IMR-90 (cell line): ENCODE measurements at regions not wholly inside any gene's neighbourhood (a gene's known extent, or its start where the extent isn't known, plus 50 kb on each side); places are given as distances from the start of the nearest gene placed in this dataset.

ENCODE experiments used
- ATAC-seq: fragments of 200-7000 bp; cut with Tn5 transposase; 2 replicates; pipeline ENCODE4 v1.9.1; 2020; ENCODE audit warnings: low read depth, mild to moderate bottlenecking, moderate library complexity
- BruUV-seq: library from RNA; stranded (reverse); fragments of 400-500 nt; replicated peaks from 2 replicates; lab custom pipeline; 2021; lab: Mats Ljungman, UMichigan
- CTCF ChIA-PET: fragments of 300-600 bp; formaldehyde crosslinking; extraction: SDS; loops from one replicate; lab custom pipeline; 2021; ENCODE audit warnings: antibody characterized with exemption; lab: Yijun Ruan, JAX
- POLR2A ChIA-PET: fragments of 300-600 bp; sonication (Branson Sonifier 250); formaldehyde crosslinking; loops from one replicate; lab custom pipeline; 2022; ENCODE audit warnings: antibody characterized with exemption; ENCODE audit not compliant: unreplicated experiment; lab: Charles Lee
- DNase-seq: peaks from one replicate; pipeline ENCODE4 v3.0.0; 2013
- H2AFZ ChIP-seq: replicated peaks from 2 replicates; pipeline ENCODE3; 2013; ENCODE audit warnings: low read length, mild to moderate bottlenecking; ENCODE audit not compliant: poor library complexity
- H2AK5ac ChIP-seq: 2 replicates; pipeline ENCODE4 v1.6.1; 2013; ENCODE audit warnings: low read depth, low read length, inconsistent platforms
- H2AK9ac ChIP-seq: replicated peaks from 2 replicates; pipeline ENCODE3; 2013; ENCODE audit warnings: mild to moderate bottlenecking, low read depth, low read length, moderate library complexity; ENCODE audit not compliant: poor library complexity
- H2BK120ac ChIP-seq: 2 replicates; pipeline ENCODE4 v1.6.1; 2013; ENCODE audit warnings: low read depth, low read length, inconsistent platforms
- H2BK15ac ChIP-seq: 3 replicates; pipeline ENCODE4 v1.6.1; 2013; ENCODE audit warnings: low read depth, low read length, inconsistent platforms
- H2BK20ac ChIP-seq: 2 replicates; pipeline ENCODE4 v1.6.1; 2013; ENCODE audit warnings: low read depth, mild to moderate bottlenecking, inconsistent platforms, low read length, moderate library complexity
- H2BK5ac ChIP-seq: 2 replicates; pipeline ENCODE4 v1.6.1; 2013; ENCODE audit warnings: mild to moderate bottlenecking, low read depth, low read length, inconsistent platforms; ENCODE audit not compliant: poor library complexity, severe bottlenecking
- H3K14ac ChIP-seq: replicated peaks from 2 replicates; pipeline ENCODE4 v1.6.1; 2013; ENCODE audit warnings: low read depth, low read length, inconsistent platforms
- H3K18ac ChIP-seq: 2 replicates; pipeline ENCODE4 v1.6.1; 2013; ENCODE audit warnings: low read depth, low read length, control low read depth
- H3K23ac ChIP-seq: 2 replicates; pipeline ENCODE4 v1.6.1; 2013; ENCODE audit warnings: low read depth, low read length, inconsistent platforms
- H3K27ac ChIP-seq: 2 replicates; pipeline ENCODE4 v1.5.1; 2013; ENCODE audit warnings: mild to moderate bottlenecking, control low read depth, low read length; ENCODE audit not compliant: insufficient read depth
- H3K27me3 ChIP-seq: 2 replicates; pipeline ENCODE4 v1.6.1; 2013; ENCODE audit warnings: low read length; ENCODE audit not compliant: control insufficient read depth, insufficient read depth
- H3K36me3 ChIP-seq: 2 replicates; pipeline ENCODE4 v1.6.1; 2013; ENCODE audit warnings: low read length, mixed read lengths; ENCODE audit not compliant: control insufficient read depth, insufficient read depth
- H3K4ac ChIP-seq: 2 replicates; pipeline ENCODE4 v1.6.1; 2013; ENCODE audit warnings: low read depth, low read length, inconsistent platforms
- H3K4me1 ChIP-seq: 2 replicates; pipeline ENCODE4 v1.6.1; 2013; ENCODE audit warnings: low read length, mixed read lengths; ENCODE audit not compliant: control insufficient read depth, insufficient read depth
- H3K4me2 ChIP-seq: 2 replicates; pipeline ENCODE4 v1.6.1; 2013; ENCODE audit warnings: low read depth, mild to moderate bottlenecking, control low read depth, low read length, moderate library complexity
- H3K4me3 ChIP-seq: 2 replicates; pipeline ENCODE4 v1.5.1; 2013; ENCODE audit warnings: low read depth, mild to moderate bottlenecking, control low read depth, low read length, moderate library complexity; ENCODE audit not compliant: insufficient read depth
- H3K56ac ChIP-seq: 2 replicates; pipeline ENCODE4 v1.6.1; 2013; ENCODE audit warnings: low read length, inconsistent platforms; ENCODE audit not compliant: insufficient read depth; ENCODE audit errors: extremely low read depth
- H3K79me1 ChIP-seq, 2 experiments: 2 replicates each; pipeline ENCODE4 v1.6.1; 2013; ENCODE audit warnings: low read length in 2 of 2, inconsistent platforms in 1 of 2, low read depth in 1 of 2
- H3K9ac ChIP-seq: 2 replicates; pipeline ENCODE4 v1.6.1; 2013; ENCODE audit warnings: low read depth, low read length, control low read depth
- H3K9me1 ChIP-seq: 2 replicates; pipeline ENCODE4 v1.6.1; 2013; ENCODE audit warnings: low read length, inconsistent platforms; ENCODE audit not compliant: insufficient read depth
- H3K9me3 ChIP-seq: 2 replicates; pipeline ENCODE4 v1.6.1; 2013; ENCODE audit warnings: low read length; ENCODE audit not compliant: control insufficient read depth, insufficient read depth
- H4K20me1 ChIP-seq: 2 replicates; pipeline ENCODE4 v1.6.1; 2013; ENCODE audit warnings: low read length, inconsistent platforms; ENCODE audit not compliant: insufficient read depth
- H4K5ac ChIP-seq: 2 replicates; pipeline ENCODE4 v1.6.1; 2013; ENCODE audit warnings: mild to moderate bottlenecking, low read depth, low read length, control low read depth
- H4K8ac ChIP-seq, 2 experiments: 2 replicates each; pipeline ENCODE4 v1.6.1; 2013; ENCODE audit warnings: low read depth in 2 of 2, low read length in 2 of 2, control low read depth in 1 of 2, inconsistent platforms in 1 of 2
- H4K91ac ChIP-seq: 2 replicates; pipeline ENCODE4 v1.6.1; 2013; ENCODE audit warnings: low read depth, low read length, inconsistent platforms; ENCODE audit not compliant: insufficient read depth
- BHLHE40 ChIP-seq: fragments of 150-350 bp; IDR thresholded peaks from 2 replicates; pipeline ENCODE4 v1.6.1; 2016; ENCODE audit warnings: mild to moderate bottlenecking, low read depth, low read length
- CEBPB ChIP-seq: IDR thresholded peaks from 2 replicates; pipeline ENCODE4 v1.6.1; 2012; ENCODE audit warnings: low read depth, low read length, improper control_type of control experiment
- CHD1 ChIP-seq: IDR thresholded peaks from 2 replicates; pipeline ENCODE4 v1.6.1; 2012; ENCODE audit warnings: low read depth, low read length, improper control_type of control experiment
- CTCF ChIP-seq: conservative IDR thresholded peaks from 2 replicates; pipeline ENCODE4 v1.5.1; 2012; ENCODE audit warnings: mild to moderate bottlenecking, low read depth, low read length, improper control_type of control experiment
- ELK1 ChIP-seq: fragments of 150-350 bp; IDR thresholded peaks from 2 replicates; pipeline ENCODE4 v1.6.1; 2016; ENCODE audit warnings: low read depth, mild to moderate bottlenecking, low read length, moderate library complexity, borderline replicate concordance
- FOS ChIP-seq: fragments of 150-350 bp; IDR thresholded peaks from 2 replicates; pipeline ENCODE4 v1.6.1; 2016; ENCODE audit warnings: low read depth, low read length
- MAFK ChIP-seq: IDR thresholded peaks from 2 replicates; pipeline ENCODE4 v1.6.1; 2012; ENCODE audit warnings: low read depth, low read length, improper control_type of control experiment
- MAZ ChIP-seq: IDR thresholded peaks from 2 replicates; pipeline ENCODE4 v1.6.1; 2012; ENCODE audit warnings: low read depth, mild to moderate bottlenecking, low read length, improper control_type of control experiment, moderate library complexity, borderline replicate concordance
- MXI1 ChIP-seq: IDR thresholded peaks from 2 replicates; pipeline ENCODE4 v1.6.1; 2012; ENCODE audit warnings: low read depth, mild to moderate bottlenecking, low read length, moderate library complexity, borderline replicate concordance
- NFE2L2 ChIP-seq: fragments of 150-350 bp; IDR thresholded peaks from 2 replicates; pipeline ENCODE4 v1.6.1; 2016; ENCODE audit warnings: low read depth, mild to moderate bottlenecking, low read length
- POLR2A ChIP-seq: IDR thresholded peaks from 2 replicates; pipeline ENCODE4 v1.6.1; 2012; ENCODE audit warnings: mild to moderate bottlenecking, low read depth, low read length
- RAD21 ChIP-seq: IDR thresholded peaks from 2 replicates; pipeline ENCODE4 v1.6.1; 2012; ENCODE audit warnings: low read length, improper control_type of control experiment
- RCOR1 ChIP-seq: IDR thresholded peaks from 2 replicates; pipeline ENCODE4 v1.6.1; 2012; ENCODE audit warnings: mild to moderate bottlenecking, low read length, improper control_type of control experiment; ENCODE audit not compliant: insufficient replicate concordance
- RFX5 ChIP-seq: IDR thresholded peaks from 2 replicates; pipeline ENCODE4 v1.8.0; 2012; ENCODE audit warnings: low read depth, mild to moderate bottlenecking, low read length, moderate library complexity
- SMC3 ChIP-seq: fragments of 150-350 bp; IDR thresholded peaks from 2 replicates; pipeline ENCODE4 v1.6.1; 2016; ENCODE audit warnings: low read depth, mild to moderate bottlenecking, antibody characterized with exemption, low read length, moderate library complexity
- USF2 ChIP-seq: fragments of 150-350 bp; IDR thresholded peaks from 2 replicates; pipeline ENCODE4 v1.6.1; 2017; ENCODE audit warnings: mild to moderate bottlenecking, antibody characterized with exemption, low read length, low read depth
- WGBS, 2 experiments: methylation state at CpG; one replicate each; pipeline versions ENCODE4 v1.1.5 to v1.1.7; 2013; ENCODE audit warnings: missing lambda C conversion rate in 2 of 2; ENCODE audit not compliant: insufficient read length in 1 of 2; ENCODE audit errors: extremely low coverage in 2 of 2; 5-methylcytosine and 5-hydroxymethylcytosine counted together
- dilution Hi-C: fragments of 300-500 bp; cut with HindIII; formaldehyde crosslinking; loops from one replicate; pipeline ENCODE4 v1.14.3; 2018; ENCODE audit warnings: low sequenced_read_pairs; ENCODE audit not compliant: unreplicated experiment
- in situ Hi-C: fragments of 300-500 bp; cut with MboI; formaldehyde crosslinking; loops from 3 replicates; pipeline ENCODE4 v1.14.3; 2019; ENCODE audit warnings: low sequenced_read_pairs, inconsistent platforms, mixed read lengths
- intact Hi-C: fragments of 100-400 bp; cut with micrococcal nuclease; formaldehyde crosslinking; loops from 2 replicates; pipeline ENCODE4 v1.10.0; 2022

- H3K79me1 ChIP-seq: no peaks in the 10 kb centered on the region
- CTCF ChIA-PET: no interaction called here
- H4K20me1 ChIP-seq: no peaks in the 10 kb centered on the region
- H3K56ac ChIP-seq: no peak overlapping the region
- no peak overlapping the region for H2AK9ac ChIP-seq
- no peak overlapping the region for H2BK20ac ChIP-seq
- 80% methylated on average over 1 of the region's 2 CpGs; no CpG with 5 or more reads in 1 of the 2 experiments for WGBS, 2 experiments
- ATAC-seq (no peak), DNase-seq (no peak)
- H3K14ac ChIP-seq: no peak overlapping the region
- dilution Hi-C loops (no loop called here), in situ Hi-C loops (no loop called here), intact Hi-C loops (no loop called here)
- H3K4me1 ChIP-seq: 0 out of 2 replicates have a peak, but pooled peaks cover 3% of the 10 kb centered on the region
- no peak overlapping the region for H2BK5ac ChIP-seq
- H2BK15ac ChIP-seq: no peak overlapping the region
- no TSS peak for BruUV-seq
- no peak overlapping the region for H3K18ac ChIP-seq
- no peak overlapping the region for H3K23ac ChIP-seq
- H3K36me3 ChIP-seq: no peaks in the 10 kb centered on the region
- H3K4ac ChIP-seq: no peak overlapping the region
- H2BK120ac ChIP-seq: no peak overlapping the region
- no peak overlapping the region for H4K8ac ChIP-seq
- H3K27me3 ChIP-seq: no peaks in the 10 kb centered on the region
- TF ChIP-seq MXI1: no peak
- TF ChIP-seq ELK1: no peak
- TF ChIP-seq RAD21: no peak
- TF ChIP-seq CTCF: no peak
- no peak for TF ChIP-seq RCOR1
- TF ChIP-seq POLR2A: no peak
- TF ChIP-seq CEBPB: no peak
- no peak for TF ChIP-seq USF2
- no peak for TF ChIP-seq NFE2L2
- TF ChIP-seq MAZ: no peak
- TF ChIP-seq BHLHE40: no peak
- TF ChIP-seq FOS: no peak
- TF ChIP-seq SMC3: no peak
- TF ChIP-seq CHD1: no peak
- TF ChIP-seq RFX5: no peak
- no peak for TF ChIP-seq MAFK
- POLR2A ChIA-PET: no interaction called here
- no peaks in the 10 kb centered on the region for H3K9me1 ChIP-seq
- H2AFZ ChIP-seq: no peak overlapping the region
- no peak overlapping the region for H3K4me2 ChIP-seq
- no peak overlapping the region for H3K9ac ChIP-seq
- no peak overlapping the region for H3K27ac ChIP-seq
- no peak overlapping the region for H4K5ac ChIP-seq
- H3K4me3 ChIP-seq: no peak overlapping the region
- H3K9me3 ChIP-seq: no peaks in the 10 kb centered on the region
- H2AK5ac ChIP-seq: no peak overlapping the region
- H4K91ac ChIP-seq: no peak overlapping the region
Measured at GRCh38 chr2:7816944-7817343, 864.9 kb upstream of the ID2 start.
